Calu3 (cell line): ENCODE measurements at regions not wholly inside any gene's neighbourhood (a gene's known extent, or its start where the extent isn't known, plus 50 kb on each side); places are given as distances from the start of the nearest gene placed in this dataset.

Experiments used
- BruUV-seq: library from RNA; stranded (reverse); fragments of 400-500 nt; replicated peaks from 2 replicates; lab custom pipeline; 2021; lab: Mats Ljungman, UMichigan
- CTCF ChIA-PET: fragments of 300-600 bp; sonication (Branson Sonifier 250); formaldehyde crosslinking; loops from one replicate; lab custom pipeline; 2022; ENCODE audit warnings: antibody characterized with exemption; lab: Charles Lee
- DNase-seq: peaks from one replicate; pipeline ENCODE4 v3.0.0; 2022
- H3K27ac Mint-ChIP-seq: one replicate; pipeline ENCODE4 v1.8.0; 2022; ENCODE audit warnings: mixed read lengths; ENCODE audit not compliant: unreplicated experiment
- H3K27me3 Mint-ChIP-seq: one replicate; pipeline ENCODE4 v1.8.0; 2022; ENCODE audit warnings: mixed read lengths; ENCODE audit not compliant: unreplicated experiment
- H3K36me3 Mint-ChIP-seq: one replicate; pipeline ENCODE4 v1.8.0; 2022; ENCODE audit warnings: mild to moderate bottlenecking, moderate library complexity, mixed read lengths; ENCODE audit not compliant: insufficient read depth, unreplicated experiment
- H3K4me1 Mint-ChIP-seq: one replicate; pipeline ENCODE4 v1.8.0; 2022; ENCODE audit warnings: mild to moderate bottlenecking, low read depth, mixed read lengths; ENCODE audit not compliant: unreplicated experiment
- H3K4me3 Mint-ChIP-seq: one replicate; pipeline ENCODE4 v1.8.0; 2022; ENCODE audit warnings: mild to moderate bottlenecking, low read depth, moderate library complexity, mixed read lengths; ENCODE audit not compliant: unreplicated experiment
- H3K9me3 Mint-ChIP-seq: one replicate; pipeline ENCODE4 v1.8.0; 2022; ENCODE audit warnings: low read depth, mixed read lengths; ENCODE audit not compliant: unreplicated experiment
- intact Hi-C: fragments of 100-400 bp; cut with micrococcal nuclease; formaldehyde crosslinking; loops from one replicate; pipeline ENCODE4 v1.10.0; 2022; ENCODE audit not compliant: unreplicated experiment
- TF ChIP-seq, protein P1 (sequence below): fragments of 200-600 bp; IDR thresholded peaks from one replicate; pipeline ENCODE4 v1.8.0; 2022; ENCODE audit warnings: antibody characterized with exemption; ENCODE audit not compliant: unreplicated experiment

DNA sequence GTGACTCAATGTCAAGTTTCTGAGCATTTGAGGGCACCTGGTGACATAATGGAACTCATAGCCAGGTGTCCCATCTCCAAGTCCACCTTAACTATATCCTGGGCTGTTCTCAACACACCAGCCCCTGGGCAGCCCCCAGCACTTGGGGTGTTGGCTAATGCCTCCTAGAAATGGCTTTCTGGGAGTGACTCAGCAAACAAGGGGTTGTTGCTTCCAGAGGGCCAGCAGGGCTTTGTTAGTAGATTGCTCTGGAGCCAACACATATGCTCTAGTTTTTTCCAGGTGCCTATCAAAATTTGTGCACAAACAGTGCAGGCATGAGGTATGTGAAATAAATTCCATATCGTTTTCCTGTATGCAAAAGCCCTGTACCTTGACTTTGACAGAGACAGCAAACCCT, 448.4 kb downstream of the SLC4A3 start:
- intact Hi-C loops, result no loop called here
- H3K27me3 Mint-ChIP-seq, result peaks cover 3% of the 10 kb centered on the region
- DNase-seq, result no peak
- H3K36me3 Mint-ChIP-seq, result no peaks in the 10 kb centered on the region
- BruUV-seq, result no TSS peak
- CTCF ChIA-PET, result no interaction called here
- no peak overlapping the region for H3K4me3 Mint-ChIP-seq
- H3K4me1 Mint-ChIP-seq, result peaks cover 14% of the 10 kb centered on the region
- TF ChIP-seq, protein P1, sequence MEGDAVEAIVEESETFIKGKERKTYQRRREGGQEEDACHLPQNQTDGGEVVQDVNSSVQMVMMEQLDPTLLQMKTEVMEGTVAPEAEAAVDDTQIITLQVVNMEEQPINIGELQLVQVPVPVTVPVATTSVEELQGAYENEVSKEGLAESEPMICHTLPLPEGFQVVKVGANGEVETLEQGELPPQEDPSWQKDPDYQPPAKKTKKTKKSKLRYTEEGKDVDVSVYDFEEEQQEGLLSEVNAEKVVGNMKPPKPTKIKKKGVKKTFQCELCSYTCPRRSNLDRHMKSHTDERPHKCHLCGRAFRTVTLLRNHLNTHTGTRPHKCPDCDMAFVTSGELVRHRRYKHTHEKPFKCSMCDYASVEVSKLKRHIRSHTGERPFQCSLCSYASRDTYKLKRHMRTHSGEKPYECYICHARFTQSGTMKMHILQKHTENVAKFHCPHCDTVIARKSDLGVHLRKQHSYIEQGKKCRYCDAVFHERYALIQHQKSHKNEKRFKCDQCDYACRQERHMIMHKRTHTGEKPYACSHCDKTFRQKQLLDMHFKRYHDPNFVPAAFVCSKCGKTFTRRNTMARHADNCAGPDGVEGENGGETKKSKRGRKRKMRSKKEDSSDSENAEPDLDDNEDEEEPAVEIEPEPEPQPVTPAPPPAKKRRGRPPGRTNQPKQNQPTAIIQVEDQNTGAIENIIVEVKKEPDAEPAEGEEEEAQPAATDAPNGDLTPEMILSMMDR, result no peak
- H3K9me3 Mint-ChIP-seq, result no peaks in the 10 kb centered on the region
- H3K27ac Mint-ChIP-seq, result no peak overlapping the region

DNA sequence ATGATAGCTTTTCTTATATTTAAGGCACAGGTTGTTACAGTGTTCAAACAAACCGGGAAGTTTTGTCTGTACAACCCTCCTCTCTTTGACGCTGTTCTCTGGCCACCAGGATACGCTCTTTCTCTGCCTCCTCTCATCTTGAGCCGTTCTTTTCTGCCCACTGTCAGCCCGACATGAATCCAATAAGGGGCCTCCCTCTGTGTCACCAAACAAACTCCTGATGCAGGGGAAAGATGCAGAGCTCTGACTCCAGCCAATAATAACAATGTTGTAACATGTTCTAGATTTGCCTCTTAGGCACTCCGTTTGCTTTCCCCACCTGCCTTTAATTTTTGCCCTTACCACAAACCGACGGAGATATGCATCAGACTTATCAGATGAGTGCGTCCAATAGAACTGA, 449.3 kb downstream of the SLC4A3 start:
- Mint-ChIP-seq H3K9me3 (no peaks in the 10 kb centered on the region), H3K27ac (no peak overlapping the region), H3K4me1 (peaks cover 14% of the 10 kb centered on the region), H3K27me3 (peaks cover 12% of the 10 kb centered on the region), H3K36me3 (no peaks in the 10 kb centered on the region), H3K4me3 (no peak overlapping the region)
- DNase-seq, result no peak
- TF ChIP-seq, protein P1, result no peak
- CTCF ChIA-PET, result no interaction called here
- no TSS peak for BruUV-seq
- intact Hi-C loops, result no loop called here

DNA sequence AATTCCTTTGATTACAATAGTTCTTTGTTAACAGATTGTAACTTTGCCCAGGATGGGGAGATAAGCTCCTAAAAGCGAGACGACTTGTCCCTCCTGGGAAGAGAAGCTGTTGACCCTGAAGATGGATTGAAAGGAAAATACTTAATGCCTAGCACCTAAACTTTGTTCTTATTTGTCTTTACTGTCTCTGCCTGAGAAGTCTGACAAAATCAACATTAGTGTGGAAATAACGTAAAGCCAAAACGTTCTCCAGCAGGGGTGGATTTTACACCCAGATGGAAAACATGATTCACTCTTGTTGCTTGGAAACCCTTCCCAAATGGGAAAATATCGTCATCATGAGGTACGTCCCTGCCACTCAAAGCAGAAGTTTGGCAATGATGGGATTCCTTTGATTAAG, 450.1 kb downstream of the SLC4A3 start:
- intact Hi-C loops, result no loop called here
- DNase-seq, result no peak
- Mint-ChIP-seq H3K27me3 (peaks cover 12% of the 10 kb centered on the region), H3K36me3 (no peaks in the 10 kb centered on the region), H3K27ac (no peak overlapping the region), H3K4me1 (peaks cover 14% of the 10 kb centered on the region), H3K4me3 (no peak overlapping the region), H3K9me3 (no peaks in the 10 kb centered on the region)
- CTCF ChIA-PET, result no interaction called here
- BruUV-seq, result no TSS peak
- TF ChIP-seq, protein P1, result no peak

DNA sequence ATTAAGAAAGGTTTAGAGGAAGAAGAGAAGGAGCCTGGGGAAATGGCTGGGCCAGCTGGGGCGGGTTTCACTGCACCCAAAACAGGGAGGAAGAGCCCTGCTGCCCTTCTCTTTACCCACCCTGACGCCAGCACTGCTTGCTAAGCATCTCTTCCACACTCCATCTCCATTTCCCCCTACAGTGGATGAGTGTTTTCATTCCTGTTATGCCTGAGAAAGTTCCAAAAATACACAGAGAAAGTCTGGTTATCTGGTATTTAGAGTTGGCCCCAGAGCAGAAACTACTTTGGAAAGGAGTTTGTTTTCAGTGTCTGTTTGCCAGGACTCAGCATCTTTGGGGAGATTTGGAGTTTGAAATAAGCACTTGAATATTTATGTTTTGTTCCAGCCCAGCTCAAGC, 451.0 kb downstream of the SLC4A3 start:
- TF ChIP-seq, protein P1, result no peak
- CTCF ChIA-PET, result no interaction called here
- H3K9me3 Mint-ChIP-seq, result no peaks in the 10 kb centered on the region
- no peak overlapping the region for H3K4me3 Mint-ChIP-seq
- peaks cover 14% of the 10 kb centered on the region for H3K4me1 Mint-ChIP-seq
- no TSS peak for BruUV-seq
- no peak overlapping the region for H3K27ac Mint-ChIP-seq
- peaks cover 12% of the 10 kb centered on the region for H3K27me3 Mint-ChIP-seq
- H3K36me3 Mint-ChIP-seq, result no peaks in the 10 kb centered on the region
- intact Hi-C loops, result no loop called here
- no peak for DNase-seq
